ENCODE measurements at regions not wholly inside any gene's neighbourhood (a gene's known extent, or its start where the extent isn't known, plus 50 kb on each side); places are given as distances from the start of the nearest gene placed in this dataset.
A peak's percentile ranks its signal among the peaks of the same experiment; 100 is the strongest.
"Not testable (repeated sequence)": the region's sequence is repeated elsewhere in the genome, so short reads cannot be mapped to it uniquely, and the experiment has no call there.

GRCh38 chr1:187038784-187039183 is 210.0 kb downstream of the PLA2G4A start:
- peak; percentile 8 for DNase-seq (ENCODE audit: low spot score)

- no peak for DNase-seq (ENCODE audit: low spot score)
Measured at GRCh38 chr1:187041104-187041503, 212.4 kb downstream of the PLA2G4A start.

GRCh38 chr1:187042538-187042937 is 213.8 kb downstream of the PLA2G4A start:
- no peak for DNase-seq (ENCODE audit: low spot score)

GRCh38 chr1:187043433-187043832 is 214.7 kb downstream of the PLA2G4A start:
- not testable (repeated sequence) for DNase-seq (ENCODE audit: low spot score)

GRCh38 chr1:187044411-187044810 is 215.7 kb downstream of the PLA2G4A start:
- DNase-seq (ENCODE audit: low spot score), result no peak

- no peak for DNase-seq (ENCODE audit: low spot score)
Measured at GRCh38 chr1:187045371-187045770, 216.6 kb downstream of the PLA2G4A start.

GRCh38 chr1:187046293-187046692 is 217.5 kb downstream of the PLA2G4A start:
- no peak for DNase-seq (ENCODE audit: low spot score)

- no peak for DNase-seq (ENCODE audit: low spot score)
Measured at GRCh38 chr1:187047298-187047697, 218.5 kb downstream of the PLA2G4A start.

- peak; percentile 23 for DNase-seq (ENCODE audit: low spot score)
Measured at GRCh38 chr1:187051618-187052232, 223.0 kb downstream of the PLA2G4A start.

GRCh38 chr1:187053876-187054275 is 225.1 kb downstream of the PLA2G4A start:
- no peak for DNase-seq (ENCODE audit: low spot score)

GRCh38 chr1:187054862-187055757 is 226.4 kb downstream of the PLA2G4A start:
- DNase-seq (ENCODE audit: low spot score), result no peak

- DNase-seq (ENCODE audit: low spot score), result no peak
Measured at GRCh38 chr1:187063271-187063670, 234.5 kb downstream of the PLA2G4A start.

- no peak for DNase-seq (ENCODE audit: low spot score)
Measured at GRCh38 chr1:187067160-187067559, 238.4 kb downstream of the PLA2G4A start.

GRCh38 chr1:187070076-187070475 is 241.3 kb downstream of the PLA2G4A start:
- DNase-seq (ENCODE audit: low spot score), result no peak

GRCh38 chr1:187072262-187073034 is 243.7 kb downstream of the PLA2G4A start:
- DNase-seq (ENCODE audit: low spot score), result not testable (repeated sequence)

- not testable (repeated sequence) for DNase-seq (ENCODE audit: low spot score)
Measured at GRCh38 chr1:187073035-187073560, 244.3 kb downstream of the PLA2G4A start.

GRCh38 chr1:187073634-187074245 is 245.0 kb downstream of the PLA2G4A start:
- DNase-seq (ENCODE audit: low spot score), result not testable (repeated sequence)

GRCh38 chr1:187074445-187075048 is 245.8 kb downstream of the PLA2G4A start:
- DNase-seq (ENCODE audit: low spot score), result no peak

- no peak for DNase-seq (ENCODE audit: low spot score)
Measured at GRCh38 chr1:187076922-187077321, 248.2 kb downstream of the PLA2G4A start.

GRCh38 chr1:187078321-187078720 is 249.6 kb downstream of the PLA2G4A start:
- DNase-seq (ENCODE audit: low spot score), result no peak

- no peak for DNase-seq (ENCODE audit: low spot score)
Measured at GRCh38 chr1:187078916-187079315, 250.2 kb downstream of the PLA2G4A start.

Data from SW480 (cell line).